BLaER1 treated with 17β-estradiol and CSF1 and Interleukin-3, amounts not matched to agents 10 nM and 100 nM (cell line): ENCODE measurements at regions not wholly inside any gene's neighbourhood (a gene's known extent, or its start where the extent isn't known, plus 50 kb on each side); places are given as distances from the start of the nearest gene placed in this dataset.

Experiments
- H3K27ac ChIP-seq, 11 experiments: shearing (Covaris generic); formaldehyde crosslinking; 2 replicates each; pipeline ENCODE4 v1.8.1; 2022
- H3K27me3 ChIP-seq, 11 experiments: shearing (Covaris generic); formaldehyde crosslinking; 2 replicates each; pipeline ENCODE4 v1.8.1; 2022
- H3K36me3 ChIP-seq, 11 experiments: shearing (Covaris generic); formaldehyde crosslinking; 2 replicates each; pipeline ENCODE4 v1.8.1; 2022
- H3K4me1 ChIP-seq, 10 experiments: shearing (Covaris generic); formaldehyde crosslinking; 2 replicates each; pipeline ENCODE4 v1.8.1; 2022
- H3K4me2 ChIP-seq, 11 experiments: shearing (Covaris generic); formaldehyde crosslinking; 2 replicates each; pipeline ENCODE4 v1.8.1; 2022
- H3K4me3 ChIP-seq, 10 experiments: shearing (Covaris generic); formaldehyde crosslinking; 2 replicates each; pipeline ENCODE4 v1.8.1; 2022
- H3K9ac ChIP-seq, 11 experiments: shearing (Covaris generic); formaldehyde crosslinking; 2 replicates each; pipeline ENCODE4 v1.8.1; 2022
- H3K9me3 ChIP-seq, 11 experiments: shearing (Covaris generic); formaldehyde crosslinking; replicated peaks in 1 of 11; 2 replicates each; pipeline ENCODE4 v1.8.1; 2022
- H4K20me1 ChIP-seq, 11 experiments: shearing (Covaris generic); formaldehyde crosslinking; 2 replicates each; pipeline ENCODE4 v1.8.1; 2022
- Cebpa-rat ChIP-seq, 11 experiments: shearing (Covaris generic); IDR thresholded peaks; 2 replicates each; pipeline ENCODE4 v1.8.1; 2022

DNA sequence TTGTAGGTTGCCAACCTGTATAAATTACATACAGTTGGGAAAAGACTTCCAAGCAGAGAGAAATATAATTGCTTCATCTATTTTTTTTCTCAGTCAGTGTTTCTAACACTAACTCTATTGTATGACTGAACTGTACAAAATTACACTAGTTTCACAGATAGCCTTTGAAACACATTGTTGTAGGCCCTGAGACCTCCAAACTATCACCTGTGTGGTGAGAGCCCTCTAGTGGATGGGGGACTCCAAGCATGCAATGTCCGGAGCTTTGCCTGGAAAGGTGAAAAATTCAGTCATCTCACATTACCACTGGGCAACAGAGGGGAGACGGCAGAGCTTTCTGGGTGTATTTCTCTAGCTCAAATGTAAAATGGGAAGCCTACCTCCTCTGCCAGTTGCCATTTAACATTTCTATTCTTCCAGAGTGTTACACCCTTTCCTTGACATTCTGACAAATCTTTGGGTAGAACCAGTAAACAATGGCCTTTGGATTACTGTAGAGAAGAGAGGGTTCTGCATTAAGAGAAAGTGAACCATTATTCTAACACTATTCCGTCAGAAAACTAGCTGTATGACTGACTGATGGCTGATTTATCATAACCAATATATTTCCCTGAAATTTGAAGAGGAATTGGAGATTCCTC lies 212.2 kb downstream of the LYPLAL1 start:
- no peak overlapping the region for H3K4me2 ChIP-seq
- no peaks in the 10 kb centered on the region for H3K27me3 ChIP-seq
- TF ChIP-seq Cebpa-rat (IDR thresholded peaks at IDR 0.05): no peak
- H3K4me3 ChIP-seq: no peak overlapping the region
- no peak overlapping the region for H3K27ac ChIP-seq
- no peaks in the 10 kb centered on the region for H4K20me1 ChIP-seq
- H3K4me1 ChIP-seq: no peaks in the 10 kb centered on the region
- H3K9ac ChIP-seq: no peak overlapping the region
- no peaks in the 10 kb centered on the region for H3K9me3 ChIP-seq
- H3K36me3 ChIP-seq: no peaks in the 10 kb centered on the region

DNA sequence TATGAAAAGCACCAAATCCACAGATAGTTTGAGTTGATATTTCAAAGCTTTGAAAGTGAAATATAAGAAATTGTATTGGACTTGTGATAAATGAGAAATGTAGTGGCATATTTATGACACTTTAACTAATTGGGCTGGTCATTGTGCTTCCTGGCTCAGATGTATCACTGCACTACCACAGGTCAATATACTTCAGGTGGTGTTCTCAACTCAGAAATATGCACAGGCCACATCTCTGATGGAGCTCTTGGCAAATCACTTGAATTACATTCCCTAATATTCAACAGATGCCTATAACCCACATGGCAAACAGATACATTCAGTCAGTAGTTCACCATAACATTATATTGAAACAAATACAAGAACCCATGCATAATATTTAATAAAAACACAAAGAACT lies 209.6 kb downstream of the LYPLAL1 start:
- H3K27me3 ChIP-seq: no peaks in the 10 kb centered on the region
- no peak for TF ChIP-seq Cebpa-rat (IDR thresholded peaks at IDR 0.05)
- no peak overlapping the region for H3K27ac ChIP-seq
- H4K20me1 ChIP-seq: no peaks in the 10 kb centered on the region
- H3K9me3 ChIP-seq: no peaks in the 10 kb centered on the region
- no peak overlapping the region for H3K9ac ChIP-seq
- H3K4me1 ChIP-seq: no peaks in the 10 kb centered on the region
- no peak overlapping the region for H3K4me2 ChIP-seq
- no peak overlapping the region for H3K4me3 ChIP-seq
- H3K36me3 ChIP-seq: no peaks in the 10 kb centered on the region

DNA sequence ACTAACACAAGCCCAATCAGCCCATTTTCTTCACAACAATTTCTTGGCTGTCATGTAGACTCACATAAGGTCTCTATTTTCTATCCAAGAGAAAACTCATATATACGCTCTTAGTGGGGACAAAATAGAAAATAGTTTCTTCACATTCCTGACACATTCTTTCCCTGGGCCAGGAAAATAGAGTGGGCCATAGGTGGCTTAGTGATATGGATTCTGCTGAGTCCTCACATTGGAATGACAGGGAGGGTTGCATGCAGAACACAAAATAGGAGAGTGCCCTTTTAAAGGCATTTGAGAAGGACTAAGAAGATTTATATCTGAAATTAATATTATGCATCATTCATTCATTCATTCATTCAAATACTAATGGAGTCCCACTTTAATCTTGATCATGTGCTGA lies 207.7 kb downstream of the LYPLAL1 start:
- H3K27me3 ChIP-seq: no peaks in the 10 kb centered on the region
- H3K4me2 ChIP-seq: no peak overlapping the region
- H4K20me1 ChIP-seq: no peaks in the 10 kb centered on the region
- H3K9me3 ChIP-seq: no peaks in the 10 kb centered on the region
- H3K36me3 ChIP-seq: no peaks in the 10 kb centered on the region
- no peak for TF ChIP-seq Cebpa-rat (IDR thresholded peaks at IDR 0.05)
- H3K27ac ChIP-seq: no peak overlapping the region
- no peaks in the 10 kb centered on the region for H3K4me1 ChIP-seq
- no peak overlapping the region for H3K9ac ChIP-seq
- H3K4me3 ChIP-seq: no peak overlapping the region

DNA sequence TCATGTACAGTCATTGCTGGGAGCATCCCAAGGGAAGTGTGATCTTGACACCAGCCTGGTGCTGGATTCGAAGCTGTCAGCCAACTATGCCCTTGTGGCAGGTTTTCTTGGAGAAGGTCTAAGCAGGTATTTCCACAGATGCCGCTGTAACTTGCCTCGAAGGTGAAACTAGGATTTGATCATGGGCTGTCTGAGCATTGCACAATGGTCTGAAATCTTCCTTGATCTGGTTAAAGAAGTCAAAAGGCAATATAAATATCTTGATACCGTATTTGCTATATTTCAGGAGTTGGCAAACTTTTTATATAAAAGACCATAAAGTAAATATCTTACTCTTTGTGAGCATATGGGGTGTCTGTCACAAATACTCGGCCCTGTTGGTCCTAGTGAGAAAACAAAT lies 206.8 kb downstream of the LYPLAL1 start:
- no peaks in the 10 kb centered on the region for H3K27me3 ChIP-seq
- no peaks in the 10 kb centered on the region for H3K9me3 ChIP-seq
- no peak overlapping the region for H3K4me3 ChIP-seq
- H3K4me2 ChIP-seq: no peak overlapping the region
- no peaks in the 10 kb centered on the region for H3K4me1 ChIP-seq
- no peak for TF ChIP-seq Cebpa-rat (IDR thresholded peaks at IDR 0.05)
- no peaks in the 10 kb centered on the region for H4K20me1 ChIP-seq
- H3K36me3 ChIP-seq: no peaks in the 10 kb centered on the region
- no peak overlapping the region for H3K27ac ChIP-seq
- no peak overlapping the region for H3K9ac ChIP-seq

DNA sequence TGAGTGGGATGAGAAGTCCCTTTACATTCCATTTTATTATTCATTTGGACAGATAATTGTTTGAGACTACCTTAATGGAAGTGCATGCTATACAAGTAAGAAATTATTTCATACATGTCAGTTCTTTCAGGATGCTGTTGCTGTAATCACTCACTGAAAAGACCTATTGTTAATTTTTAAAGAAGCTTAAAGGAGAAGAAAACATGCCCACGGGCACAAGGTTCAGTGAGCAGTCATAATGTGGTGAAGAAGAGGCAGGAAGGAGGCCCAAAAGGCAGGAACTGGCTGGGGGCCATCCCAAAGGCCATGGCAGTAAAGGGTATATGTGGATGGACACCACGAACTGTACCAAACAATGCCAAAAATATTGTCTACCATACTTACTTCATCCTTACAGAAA lies 206.0 kb downstream of the LYPLAL1 start:
- no peaks in the 10 kb centered on the region for H4K20me1 ChIP-seq
- H3K4me1 ChIP-seq: no peaks in the 10 kb centered on the region
- no peaks in the 10 kb centered on the region for H3K27me3 ChIP-seq
- no peak for TF ChIP-seq Cebpa-rat (IDR thresholded peaks at IDR 0.05)
- no peak overlapping the region for H3K4me2 ChIP-seq
- no peaks in the 10 kb centered on the region for H3K9me3 ChIP-seq
- H3K4me3 ChIP-seq: no peak overlapping the region
- H3K9ac ChIP-seq: no peak overlapping the region
- H3K27ac ChIP-seq: no peak overlapping the region
- H3K36me3 ChIP-seq: no peaks in the 10 kb centered on the region

DNA sequence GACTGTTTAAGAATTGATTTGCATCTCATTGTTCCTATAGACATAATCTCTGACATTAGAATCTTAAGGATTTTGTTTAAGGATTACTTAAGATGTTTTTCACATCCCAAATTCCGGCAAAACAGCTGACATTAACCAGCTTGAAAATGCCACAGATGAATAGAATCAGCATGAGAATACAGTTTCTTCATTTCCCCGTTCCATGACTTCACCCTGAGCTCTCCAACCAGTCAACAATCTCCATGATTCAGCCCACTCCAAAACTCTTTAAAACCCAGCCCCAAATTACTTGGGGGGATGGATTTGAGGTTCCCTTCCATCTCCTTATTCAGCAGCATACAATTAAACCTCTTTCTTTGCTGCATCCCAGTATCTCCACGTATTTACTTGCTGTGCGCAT lies 201.0 kb downstream of the LYPLAL1 start:
- Histone ChIP-seq H4K20me1 (no peaks in the 10 kb centered on the region), H3K9me3 (no peaks in the 10 kb centered on the region), H3K9ac (no peak overlapping the region), H3K4me3 (no peak overlapping the region), H3K27ac (no peak overlapping the region), H3K27me3 (no peaks in the 10 kb centered on the region), H3K36me3 (no peaks in the 10 kb centered on the region), H3K4me2 (no peak overlapping the region), H3K4me1 (no peaks in the 10 kb centered on the region)
- no peak for TF ChIP-seq Cebpa-rat (IDR thresholded peaks at IDR 0.05)

DNA sequence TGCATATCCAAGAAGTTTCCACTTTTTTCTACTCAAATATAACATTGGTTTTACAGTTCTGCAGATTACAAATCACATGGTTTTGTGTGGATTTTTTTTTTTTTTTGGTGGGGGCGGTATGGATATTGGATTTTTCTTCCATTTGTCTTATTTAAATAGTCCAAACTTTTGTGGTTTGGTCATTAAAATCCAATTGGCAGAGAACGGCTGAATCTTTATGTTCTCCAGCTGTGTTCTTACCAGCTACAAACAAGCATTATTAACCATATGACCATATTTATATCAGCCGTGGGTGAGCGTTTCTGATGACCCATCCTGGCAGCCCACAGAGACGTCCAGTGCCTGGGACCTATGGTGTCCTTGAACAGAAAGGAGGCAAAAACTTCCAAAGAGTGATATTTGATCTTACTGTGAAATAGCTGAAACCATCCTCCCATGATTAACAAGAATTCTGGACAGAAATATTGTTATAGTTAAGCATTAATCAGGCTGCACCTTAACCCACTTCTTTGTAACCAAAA lies 200.4 kb downstream of the LYPLAL1 start:
- H3K9ac ChIP-seq: no peak overlapping the region
- no peak overlapping the region for H3K4me2 ChIP-seq
- H3K4me3 ChIP-seq: no peak overlapping the region
- no peaks in the 10 kb centered on the region for H3K36me3 ChIP-seq
- TF ChIP-seq Cebpa-rat (IDR thresholded peaks at IDR 0.05): no peak
- H3K27ac ChIP-seq: no peak overlapping the region
- H3K4me1 ChIP-seq: no peaks in the 10 kb centered on the region
- H3K9me3 ChIP-seq: no peaks in the 10 kb centered on the region
- no peaks in the 10 kb centered on the region for H3K27me3 ChIP-seq
- H4K20me1 ChIP-seq: no peaks in the 10 kb centered on the region

DNA sequence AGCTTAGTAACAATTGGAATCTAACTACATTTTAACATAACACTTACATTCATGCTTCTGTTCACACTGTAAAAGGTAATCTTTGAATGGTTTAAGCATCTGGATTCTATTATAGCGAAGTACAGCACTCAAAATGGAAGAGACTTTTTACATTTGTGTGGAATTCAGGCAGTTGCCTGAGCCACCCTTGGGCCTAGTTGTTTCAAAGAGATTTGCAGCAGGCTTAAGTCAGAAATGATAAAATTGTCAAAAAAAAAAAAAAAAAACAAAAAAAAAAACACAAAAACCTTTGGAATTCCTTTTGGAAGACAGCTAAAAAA lies 199.9 kb downstream of the LYPLAL1 start:
- Histone ChIP-seq H3K4me3 (no peak overlapping the region), H3K9me3 (no peaks in the 10 kb centered on the region), H3K36me3 (no peaks in the 10 kb centered on the region), H3K27me3 (no peaks in the 10 kb centered on the region), H3K4me2 (no peak overlapping the region), H4K20me1 (no peaks in the 10 kb centered on the region), H3K4me1 (no peaks in the 10 kb centered on the region), H3K27ac (no peak overlapping the region), H3K9ac (no peak overlapping the region)
- TF ChIP-seq Cebpa-rat (IDR thresholded peaks at IDR 0.05): no peak

DNA sequence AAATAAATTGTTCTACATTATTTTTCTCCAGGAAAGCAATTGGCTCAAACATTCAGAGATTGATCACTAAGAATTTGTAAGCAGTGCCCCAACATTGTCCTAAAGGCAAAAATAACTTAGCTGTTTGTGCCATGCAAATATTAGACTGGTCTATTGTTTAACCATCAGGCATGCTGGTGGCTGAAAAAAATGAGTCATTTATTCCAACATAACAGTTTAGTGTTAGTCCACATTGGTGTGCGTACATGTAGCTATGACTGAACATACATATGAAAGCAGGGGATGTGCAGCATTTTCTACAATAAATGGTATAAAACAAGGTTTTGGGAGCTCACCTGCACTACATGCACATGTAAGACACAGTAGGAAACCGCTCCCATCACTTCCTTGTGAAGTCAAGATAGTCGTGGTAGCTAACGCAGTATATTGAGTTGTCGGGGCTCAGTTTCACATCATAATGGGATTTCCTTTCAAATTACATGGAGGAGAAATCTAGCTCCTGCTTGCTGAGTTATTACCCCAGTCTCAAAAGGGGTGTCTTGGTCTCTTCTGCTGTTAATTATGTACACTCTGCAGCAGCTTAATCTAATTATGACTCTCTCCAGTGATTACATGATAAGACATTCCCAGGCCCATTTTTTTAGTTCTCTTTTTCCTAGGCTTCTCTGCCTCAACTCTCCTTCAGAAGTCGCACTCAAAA lies 199.4 kb downstream of the LYPLAL1 start:
- H3K27ac ChIP-seq: no peak overlapping the region

DNA sequence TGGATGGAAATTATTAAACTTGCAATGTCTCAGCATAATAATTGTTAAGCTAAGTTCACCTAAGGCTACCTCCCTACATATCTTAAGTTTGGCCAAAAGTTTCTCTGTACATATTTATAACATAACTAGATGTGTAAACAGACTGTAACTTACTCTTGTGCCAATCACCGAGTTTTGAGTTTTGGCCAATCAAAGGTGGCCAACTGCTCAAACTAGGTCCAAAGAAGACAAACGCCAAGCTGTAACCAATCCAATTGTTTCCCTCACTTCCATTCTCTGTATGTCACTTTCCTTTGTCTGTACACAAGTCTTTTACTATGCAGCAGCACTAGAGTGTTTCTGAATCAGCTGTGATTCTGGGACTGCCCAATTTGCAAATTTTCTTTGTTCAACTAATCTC lies 197.8 kb downstream of the LYPLAL1 start:
- no peak overlapping the region for H3K9ac ChIP-seq
- no peaks in the 10 kb centered on the region for H3K27me3 ChIP-seq
- H3K9me3 ChIP-seq: no peaks in the 10 kb centered on the region
- H3K27ac ChIP-seq: no peak overlapping the region
- no peak for TF ChIP-seq Cebpa-rat (IDR thresholded peaks at IDR 0.05)
- H4K20me1 ChIP-seq: no peaks in the 10 kb centered on the region
- H3K36me3 ChIP-seq: no peaks in the 10 kb centered on the region
- no peaks in the 10 kb centered on the region for H3K4me1 ChIP-seq
- no peak overlapping the region for H3K4me3 ChIP-seq
- H3K4me2 ChIP-seq: no peak overlapping the region

More for the DNA sequence above, 199.4 kb downstream of the LYPLAL1 start:
- Histone ChIP-seq H3K4me1 (no peaks in the 10 kb centered on the region), H3K36me3 (no peaks in the 10 kb centered on the region), H3K4me3 (no peak overlapping the region), H3K9me3 (no peaks in the 10 kb centered on the region), H3K4me2 (no peak overlapping the region), H4K20me1 (no peaks in the 10 kb centered on the region), H3K27me3 (no peaks in the 10 kb centered on the region), H3K9ac (no peak overlapping the region)
- no peak for TF ChIP-seq Cebpa-rat (IDR thresholded peaks at IDR 0.05)
